Heart left ventricle (tissue), 16 donors: ENCODE measurements at regions not wholly inside any gene's neighbourhood (a gene's known extent, or its start where the extent isn't known, plus 50 kb on each side); places are given as distances from the start of the nearest gene placed in this dataset.

ENCODE experiments used
- ATAC-seq, 4 donors: fragments of 200-7000 bp; cut with Tn5 transposase; one replicate each; pipeline ENCODE4 v1.9.1; 2020 to 2022; ENCODE audit warnings: moderate library complexity in 4 of 4, mild to moderate bottlenecking in 3 of 4, moderate number of reproducible peaks in 1 of 4
- DNase-seq, 5 donors: peaks; one replicate each; pipeline ENCODE4 v3.0.0-alpha.2; 2020
- H3K27ac ChIP-seq, 12 donors: fragments of 200-600 bp; sonication (generic) in 4 of 12; one replicate each; pipeline versions ENCODE4 v1.5.0 to v1.8.0; 2016 to 2022; ENCODE audit warnings: mild to moderate bottlenecking in 2 of 12
- H3K27me3 ChIP-seq, 9 donors: fragments of 200-600 bp; sonication (generic) in 2 of 9; one replicate each; pipeline versions ENCODE4 v1.5.1 to v1.8.0; 2016 to 2022; ENCODE audit warnings: mild to moderate bottlenecking in 3 of 9
- H3K36me3 ChIP-seq, 9 donors: fragments of 200-600 bp; sonication (generic) in 2 of 9; one replicate each; pipeline versions ENCODE4 v1.5.0 to v1.8.0; 2018 to 2022; ENCODE audit warnings: mild to moderate bottlenecking in 2 of 9
- H3K4me1 ChIP-seq, 12 donors: fragments of 200-600 bp; sonication (generic) in 4 of 12; one replicate each; pipeline versions ENCODE4 v1.5.0 to v1.8.0; 2016 to 2022; ENCODE audit warnings: mild to moderate bottlenecking in 3 of 12
- H3K4me3 ChIP-seq, 12 donors: fragments of 200-600 bp; sonication (generic) in 4 of 12; one replicate each; pipeline versions ENCODE4 v1.5.0 to v1.8.0; 2017 to 2022; ENCODE audit warnings: mild to moderate bottlenecking in 9 of 12, moderate library complexity in 4 of 12
- H3K9me3 ChIP-seq, 12 donors: fragments of 200-600 bp; sonication (generic) in 4 of 12; one replicate each; pipeline versions ENCODE4 v1.5.0 to v1.8.0; 2016 to 2022; ENCODE audit warnings: mild to moderate bottlenecking in 1 of 12
- CTCF ChIP-seq, 12 donors: fragments of 200-600 bp; sonication (generic) in 4 of 12; IDR thresholded peaks; one replicate each; pipeline versions ENCODE4 v1.5.0 to v1.8.0; 2018 to 2022; ENCODE audit warnings: antibody characterized with exemption in 12 of 12, mild to moderate bottlenecking in 5 of 12
- POLR2A ChIP-seq, 2 donors: fragments of 450-650 bp; IDR thresholded peaks; one replicate each; pipeline ENCODE4 v1.6.1; 2017; ENCODE audit warnings: antibody characterized with exemption in 2 of 2, mild to moderate bottlenecking in 2 of 2, moderate library complexity in 2 of 2
- WGBS, 4 donors: extraction: QIAGEN DNeasy Blood & Tissue Kit in 2 of 4; methylation state at CpG; one replicate each; pipeline versions ENCODE4 v1.1.5 to v1.1.7; 2013 to 2018; 5-methylcytosine and 5-hydroxymethylcytosine counted together
- intact Hi-C, 10 donors: fragments of 100-400 bp; cut with DNase I; formaldehyde crosslinking; loops; one replicate each; pipeline versions ENCODE4 v1.11.1 to v1.14.2; 2022
- donor health status: ischemic (EF 13 %, LVEDD 7.1; RV severe dilation, severe dysfunction).
- donor health status: healthy with polysubstance abuse.
- donor health status: DM: no; HTN: yes; CAD: no.
- donor health status: DM: no; HTN: no; CAD: no.
- donor health status: ischemic (EF 25% LVEDD 6.9; RV normal size, moderate dysfunction).
- donor health status: ischemic (EF 25% LVEDD 5.7; RV mildly dilated, moderate dysfunction).
- donor health status: healthy.
- donor health status: DM: yes; HTN: yes; CAD: no.
- donor health status: ischemic (EF 35%, LVEDD 5.7; RV mildly dilated, moderate dysfunction).
- donor health status: nonischemic (EF 11% LVEDD 7.7; RV severe dilation, severe dysfunction).
- donor health status: DM: yes; HTN: yes; CAD: no.
- donor health status: PGD.
- donor health status: ischemic (EF 29% LVEDD 5.4; RV normal size, mild dysfunction).
- donor health status: nonischemic (EF 23%, LVEDD 6.1; RV moderate dilation, normal function).

- H3K27me3 ChIP-seq, result peaks cover 0 to 5% (median 0%) of the 10 kb centered on the region in 9 donors
- H3K9me3 ChIP-seq, result no peaks in the 10 kb centered on the region
- DNase-seq, result no peak
- ATAC-seq, result no peak
- TF ChIP-seq POLR2A (IDR thresholded peaks at IDR 0.05), result no peak
- no peak for TF ChIP-seq CTCF (IDR thresholded peaks at IDR 0.05)
- H3K36me3 ChIP-seq, result no peaks in the 10 kb centered on the region
- no peak overlapping the region for H3K27ac ChIP-seq
- no peaks in the 10 kb centered on the region for H3K4me1 ChIP-seq
- WGBS, 4 donors, result 84 to 95% (median 91%) methylated on average over 2 of the region's 2 CpGs
- no peak overlapping the region for H3K4me3 ChIP-seq
- intact Hi-C loops, result no loop called here
Observed at GRCh38 chr15:85960381-85960780, 119.3 kb upstream of the AGBL1 start.

- ATAC-seq (no peak), DNase-seq (no peak)
- intact Hi-C loops, result no loop called here
- peaks cover 0 to 5% (median 0%) of the 10 kb centered on the region in 9 donors for H3K27me3 ChIP-seq
- no peaks in the 10 kb centered on the region for H3K9me3 ChIP-seq
- no peaks in the 10 kb centered on the region for H3K36me3 ChIP-seq
- H3K27ac ChIP-seq, result no peak overlapping the region
- WGBS, 4 donors, result 65 to 89% (median 69%) methylated on average over 4 of the region's 4 CpGs
- H3K4me3 ChIP-seq, result no peak overlapping the region
- no peaks in the 10 kb centered on the region for H3K4me1 ChIP-seq
- TF ChIP-seq POLR2A (IDR thresholded peaks at IDR 0.05) (no peak), CTCF (IDR thresholded peaks at IDR 0.05) (no peak)
Observed at GRCh38 chr15:85961821-85962220, 117.8 kb upstream of the AGBL1 start.

GRCh38 chr15:85963262-85963760, 116.4 kb upstream of the AGBL1 start:
- H3K4me1 ChIP-seq, result no peaks in the 10 kb centered on the region
- no peaks in the 10 kb centered on the region for H3K9me3 ChIP-seq
- peaks cover 0 to 5% (median 0%) of the 10 kb centered on the region in 9 donors for H3K27me3 ChIP-seq
- TF ChIP-seq CTCF (IDR thresholded peaks at IDR 0.05), result no peak
- no peak for TF ChIP-seq POLR2A (IDR thresholded peaks at IDR 0.05)
- H3K4me3 ChIP-seq, result no peak overlapping the region
- no peak overlapping the region for H3K27ac ChIP-seq
- no peaks in the 10 kb centered on the region for H3K36me3 ChIP-seq
- intact Hi-C loops, result no loop called here
- ATAC-seq (no peak), DNase-seq (no peak)
- 58 to 90% (median 79%) methylated on average over 4 of the region's 4 CpGs for WGBS, 4 donors

GRCh38 chr15:85964471-85964870, 115.2 kb upstream of the AGBL1 start:
- H3K36me3 ChIP-seq, result no peaks in the 10 kb centered on the region
- H3K4me3 ChIP-seq, result no peak overlapping the region
- no peak overlapping the region for H3K27ac ChIP-seq
- no peaks in the 10 kb centered on the region for H3K9me3 ChIP-seq
- 43 to 61% (median 48%) methylated on average over 2 of the region's 2 CpGs for WGBS, 4 donors
- no peaks in the 10 kb centered on the region for H3K4me1 ChIP-seq
- TF ChIP-seq CTCF (IDR thresholded peaks at IDR 0.05) (no peak), POLR2A (IDR thresholded peaks at IDR 0.05) (no peak)
- no peak for ATAC-seq
- intact Hi-C loops, result no loop called here
- H3K27me3 ChIP-seq, result peaks cover 0 to 5% (median 0%) of the 10 kb centered on the region in 9 donors
- no peak for DNase-seq
